Transverse colon (tissue), 3 donors: ENCODE measurements at regions not wholly inside any gene's neighbourhood (a gene's known extent, or its start where the extent isn't known, plus 50 kb on each side); places are given as distances from the start of the nearest gene placed in this dataset.

ENCODE experiments used
- POLR2A ChIP-seq: fragments of 450-650 bp; IDR thresholded peaks from one replicate; pipeline ENCODE4 v1.6.1; 2016; ENCODE audit warnings: antibody characterized with exemption, mild to moderate bottlenecking, moderate library complexity
- TF ChIP-seq, protein P1 (sequence below), 5 experiments: fragments of 200-600 bp in 3 of 5; fragments of 450-650 bp in 2 of 5; sonication (generic) in 3 of 5; IDR thresholded peaks; 1 replicate in 2 of 5; 2 replicates in 3 of 5; pipeline ENCODE4 v1.5.1; 2016 to 2017; ENCODE audit warnings: antibody characterized with exemption in 5 of 5, inconsistent platforms in 3 of 5, mild to moderate bottlenecking in 2 of 5, moderate library complexity in 1 of 5

DNA sequence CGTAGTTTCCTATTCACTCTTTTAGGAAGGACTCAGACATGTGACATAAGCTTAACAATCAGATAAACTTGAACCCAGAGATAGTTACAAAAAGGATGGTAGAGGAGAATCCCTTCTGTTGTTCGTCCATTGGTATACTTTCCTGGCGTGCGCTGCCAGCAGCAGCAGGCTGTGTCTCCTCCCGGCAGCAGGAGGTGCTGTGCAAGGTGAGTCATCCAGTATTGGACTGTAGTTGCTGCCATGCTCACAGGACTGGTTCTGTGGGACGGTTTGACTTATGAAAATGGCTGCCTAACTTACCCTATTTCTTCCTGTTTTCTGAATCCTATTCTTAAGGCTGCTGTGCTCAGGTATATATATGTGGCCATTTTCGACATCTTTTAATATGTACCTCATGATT is 253.4 kb upstream of the LRRC3B start:
- no peak for TF ChIP-seq POLR2A
- TF ChIP-seq, protein P1, sequence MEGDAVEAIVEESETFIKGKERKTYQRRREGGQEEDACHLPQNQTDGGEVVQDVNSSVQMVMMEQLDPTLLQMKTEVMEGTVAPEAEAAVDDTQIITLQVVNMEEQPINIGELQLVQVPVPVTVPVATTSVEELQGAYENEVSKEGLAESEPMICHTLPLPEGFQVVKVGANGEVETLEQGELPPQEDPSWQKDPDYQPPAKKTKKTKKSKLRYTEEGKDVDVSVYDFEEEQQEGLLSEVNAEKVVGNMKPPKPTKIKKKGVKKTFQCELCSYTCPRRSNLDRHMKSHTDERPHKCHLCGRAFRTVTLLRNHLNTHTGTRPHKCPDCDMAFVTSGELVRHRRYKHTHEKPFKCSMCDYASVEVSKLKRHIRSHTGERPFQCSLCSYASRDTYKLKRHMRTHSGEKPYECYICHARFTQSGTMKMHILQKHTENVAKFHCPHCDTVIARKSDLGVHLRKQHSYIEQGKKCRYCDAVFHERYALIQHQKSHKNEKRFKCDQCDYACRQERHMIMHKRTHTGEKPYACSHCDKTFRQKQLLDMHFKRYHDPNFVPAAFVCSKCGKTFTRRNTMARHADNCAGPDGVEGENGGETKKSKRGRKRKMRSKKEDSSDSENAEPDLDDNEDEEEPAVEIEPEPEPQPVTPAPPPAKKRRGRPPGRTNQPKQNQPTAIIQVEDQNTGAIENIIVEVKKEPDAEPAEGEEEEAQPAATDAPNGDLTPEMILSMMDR (IDR thresholded peaks at IDR 0.05): no peak
